Activated naive CD4-positive, alpha-beta T cell treated with Interleukin-2 at 50 U/mL for 16 hours (primary cell): ENCODE measurements at regions not wholly inside any gene's neighbourhood (a gene's known extent, or its start where the extent isn't known, plus 50 kb on each side); places are given as distances from the start of the nearest gene placed in this dataset.

Source experiments
- DNase-seq: peaks from one replicate; pipeline ENCODE4 v3.0.0-alpha.2; 2020

DNA sequence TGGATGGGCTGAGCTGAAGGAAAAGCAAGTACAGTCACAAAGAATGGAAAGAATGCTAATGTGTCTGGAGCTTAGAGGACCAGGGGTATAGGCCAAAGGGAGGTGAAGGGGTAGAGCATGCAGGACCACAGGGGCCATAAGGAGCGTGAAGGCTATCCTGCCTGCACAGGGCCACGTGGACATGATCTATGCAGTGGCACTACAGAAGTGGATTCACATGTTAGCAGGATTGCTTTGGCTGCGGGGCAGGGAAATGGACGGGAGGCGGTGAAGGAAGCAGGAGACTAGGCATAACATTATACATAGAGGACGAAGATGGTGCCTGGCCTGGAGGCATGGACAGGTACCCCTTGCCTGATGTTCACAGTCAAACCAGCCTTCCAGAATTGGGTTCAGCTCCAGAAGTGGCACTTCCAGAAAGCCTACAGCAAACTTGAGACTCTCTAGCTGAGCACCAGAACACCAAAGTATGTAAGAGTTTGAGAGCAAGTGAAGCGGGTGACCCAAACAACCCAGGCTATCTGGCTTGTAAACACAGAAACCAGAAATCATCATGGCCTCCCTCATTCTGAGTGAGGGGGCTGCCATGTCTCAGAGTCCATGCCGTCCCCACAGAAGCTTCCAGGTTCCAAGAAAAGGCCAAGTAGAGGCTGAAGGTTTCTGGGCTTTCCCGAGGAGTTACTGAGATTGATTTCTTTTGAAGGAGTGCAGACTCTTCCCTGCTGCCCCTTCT is 135.5 kb upstream of the JUN start:
- DNase-seq = no peak

DNA sequence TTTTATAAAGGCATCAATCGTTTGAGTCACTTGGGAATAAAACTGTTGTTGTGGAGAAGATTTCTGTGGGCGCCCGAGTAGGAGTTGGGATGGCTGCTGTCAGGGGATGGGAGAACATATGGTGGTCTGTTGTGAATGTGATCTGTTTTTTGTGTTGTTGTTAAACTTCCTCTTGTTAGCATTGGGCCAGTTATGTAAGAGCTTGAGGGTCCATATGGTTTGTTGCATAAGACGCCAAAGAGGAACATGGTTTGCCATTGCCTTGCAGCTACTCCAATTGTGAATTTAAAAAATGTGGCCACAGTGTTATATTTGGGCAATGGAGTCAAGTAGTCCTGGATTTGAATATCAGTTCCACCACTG is 136.1 kb upstream of the JUN start:
- no peak for DNase-seq

DNA sequence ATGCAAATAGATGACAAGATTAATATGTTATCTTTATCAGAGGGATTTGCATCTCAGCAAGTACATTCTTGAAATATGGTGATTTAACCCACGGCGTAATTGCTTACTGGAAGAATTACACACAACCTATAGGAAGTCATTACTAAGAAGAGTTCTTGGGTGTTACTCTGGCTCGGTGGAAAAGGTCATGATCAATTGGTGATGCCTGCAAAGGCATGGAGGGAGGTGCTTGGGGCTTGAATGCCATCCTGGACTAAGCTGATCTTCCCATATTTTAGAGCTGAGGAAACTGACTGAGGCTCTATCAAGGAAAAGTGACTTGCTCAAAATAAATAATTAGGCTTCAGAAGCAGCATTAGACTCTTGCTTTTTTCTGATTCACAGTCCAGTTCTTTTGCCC is 137.5 kb upstream of the JUN start:
- DNase-seq = no peak

DNA sequence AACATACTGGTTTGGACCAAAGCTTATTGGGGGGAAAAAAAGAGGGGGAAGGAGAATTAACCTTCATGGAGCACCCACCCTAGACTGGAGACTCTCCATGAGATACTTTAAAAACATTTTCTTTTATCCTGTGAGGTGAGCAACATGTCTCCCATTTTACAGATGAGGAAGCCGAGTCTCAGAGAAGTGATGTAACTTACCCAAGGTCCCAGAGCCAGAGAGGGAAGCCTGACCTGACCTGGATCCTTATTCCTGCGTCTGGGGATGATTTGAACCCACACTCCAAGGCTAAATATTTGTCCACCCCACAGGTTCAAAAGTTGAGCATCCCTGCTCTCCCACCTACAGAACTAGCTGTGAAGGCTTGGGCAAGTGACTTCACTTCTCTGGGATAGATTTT is 137.9 kb upstream of the JUN start:
- no peak for DNase-seq

DNA sequence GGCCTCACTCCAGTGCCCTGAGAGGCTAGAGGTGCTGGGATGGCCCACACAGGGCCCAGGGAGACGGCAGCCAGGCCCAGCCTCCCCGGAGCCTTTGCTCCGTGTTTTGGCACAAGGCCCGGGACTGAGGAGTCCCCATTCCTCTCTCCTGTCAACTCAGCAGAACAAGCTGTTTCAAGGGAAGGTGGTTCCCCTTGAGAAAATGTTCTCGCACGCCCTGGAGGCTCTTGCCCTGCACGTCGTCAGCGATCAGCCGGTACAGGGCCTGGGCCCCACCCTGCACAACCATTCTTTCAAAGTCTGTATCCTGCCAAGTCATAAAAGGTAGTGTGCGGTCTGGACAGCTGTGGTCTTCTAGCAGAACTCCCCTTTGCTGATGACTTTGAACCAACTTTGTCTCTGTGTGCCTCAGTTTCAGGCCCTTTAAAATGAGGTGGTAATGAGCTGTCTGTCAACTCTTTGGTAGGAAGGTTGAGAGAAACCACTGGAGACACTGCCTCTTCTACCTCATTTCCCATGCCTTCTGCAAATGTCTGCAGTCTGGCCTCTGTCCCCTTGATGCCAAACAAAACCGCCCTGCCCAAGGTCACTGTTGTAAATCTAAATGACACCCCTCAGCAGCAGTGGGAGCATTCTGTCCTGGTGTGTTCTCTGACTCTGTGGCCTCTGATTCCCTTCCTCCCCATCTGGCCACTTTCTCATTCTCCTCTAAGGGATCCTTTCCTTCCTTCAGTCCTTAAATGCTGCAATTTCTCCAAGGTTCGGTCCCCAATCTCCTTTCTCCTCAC is 138.6 kb upstream of the JUN start:
- DNase-seq = peak; percentile 26

DNA sequence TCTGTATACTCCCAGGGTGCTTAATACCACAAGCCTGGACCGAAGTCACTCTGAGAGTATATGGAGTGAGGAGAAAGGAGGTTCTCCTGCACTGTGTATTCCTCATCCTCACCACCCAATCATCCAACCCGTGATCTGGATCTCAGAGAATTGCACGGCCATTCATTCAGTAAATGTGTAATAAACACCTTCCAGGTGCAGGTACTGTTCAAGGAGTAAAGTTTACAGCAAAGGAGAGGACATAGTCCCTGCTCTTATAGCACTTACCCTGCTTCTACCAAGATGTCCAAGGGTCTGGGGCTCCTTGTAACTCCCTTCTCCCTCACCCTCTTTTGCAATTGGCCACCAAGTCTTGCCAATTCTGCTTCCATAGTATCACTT is 139.2 kb upstream of the JUN start:
- DNase-seq = no peak

DNA sequence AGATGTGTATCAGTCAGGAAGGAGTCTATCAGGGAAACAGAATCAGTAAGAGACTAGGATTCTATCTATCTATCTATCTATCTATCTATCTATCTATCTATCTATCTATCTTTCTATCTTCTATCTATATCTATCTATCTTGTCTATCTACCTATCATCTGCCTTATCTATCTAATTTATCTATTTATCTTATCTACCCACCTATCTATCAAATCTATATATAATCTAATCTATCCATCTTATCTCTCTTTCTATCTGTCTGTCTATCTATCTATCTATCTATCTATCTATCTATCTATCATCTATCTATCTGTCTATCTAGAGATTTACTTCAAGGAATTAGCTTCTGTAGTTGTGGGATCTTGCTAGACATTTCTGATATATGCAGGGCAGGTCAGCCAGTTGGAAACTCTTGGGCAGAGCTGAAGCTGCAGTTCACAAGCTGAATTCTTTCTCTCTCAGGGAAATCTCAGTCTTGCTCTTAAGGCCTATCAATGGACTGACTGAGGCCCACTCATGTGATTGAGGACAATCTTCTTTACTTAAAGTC is 140.2 kb upstream of the JUN start:
- no peak for DNase-seq

DNA sequence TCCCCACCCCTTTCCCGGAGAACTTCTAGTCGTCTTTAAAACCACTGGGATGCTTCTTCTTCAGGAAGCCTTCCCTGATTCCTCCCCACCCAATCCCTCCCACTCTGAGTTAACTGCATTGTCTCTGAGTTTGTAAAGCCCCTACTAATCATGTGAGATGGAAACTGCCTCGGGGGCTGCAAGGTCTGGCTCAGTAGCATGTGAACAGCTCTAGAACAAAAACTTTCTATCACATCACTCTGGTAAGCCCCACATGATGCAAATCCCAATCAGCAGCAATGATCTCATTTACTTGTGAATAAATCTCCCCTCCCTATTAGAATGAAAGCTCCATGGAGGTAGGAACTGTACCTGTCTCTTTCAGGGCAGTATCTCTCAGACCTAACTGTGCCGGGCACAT is 141.0 kb upstream of the JUN start:
- no peak for DNase-seq

DNA sequence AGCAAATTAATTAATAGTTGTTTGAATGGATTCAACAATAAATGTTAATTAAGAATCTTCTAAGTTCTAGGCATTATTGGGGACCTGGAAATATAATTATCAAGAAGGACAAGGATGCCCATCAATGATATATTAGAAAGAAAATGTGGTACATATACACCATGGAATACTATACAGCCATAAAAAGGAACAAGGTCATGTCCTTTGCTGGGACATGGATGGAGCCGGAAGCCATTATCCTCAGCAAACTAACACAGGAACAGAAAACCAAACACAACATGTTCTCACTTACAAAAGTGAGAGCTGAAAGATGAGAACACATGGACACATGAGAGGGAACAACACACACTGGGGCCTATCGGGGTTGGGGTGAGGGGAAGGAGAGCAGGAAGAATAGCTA is 141.4 kb upstream of the JUN start:
- no peak for DNase-seq

DNA sequence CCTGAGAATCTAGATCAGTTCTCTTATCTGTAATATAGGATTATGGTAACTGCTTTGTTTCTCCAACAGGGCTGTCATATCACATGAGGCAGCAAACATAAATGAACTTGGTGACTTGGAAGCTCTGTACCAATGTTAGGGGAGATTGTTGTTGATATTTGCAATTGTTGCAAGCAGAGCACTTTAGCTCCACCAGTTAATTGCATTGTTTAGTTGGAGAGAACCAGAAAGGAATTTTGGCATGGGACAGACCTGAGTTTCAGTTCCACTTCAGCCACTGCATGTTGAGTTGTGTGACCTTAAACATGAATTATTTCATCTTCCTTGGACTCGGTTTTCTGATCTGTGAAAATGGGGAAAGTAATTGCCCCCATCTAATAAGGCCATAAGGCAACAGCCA is 142.3 kb upstream of the JUN start:
- DNase-seq = no peak

DNA sequence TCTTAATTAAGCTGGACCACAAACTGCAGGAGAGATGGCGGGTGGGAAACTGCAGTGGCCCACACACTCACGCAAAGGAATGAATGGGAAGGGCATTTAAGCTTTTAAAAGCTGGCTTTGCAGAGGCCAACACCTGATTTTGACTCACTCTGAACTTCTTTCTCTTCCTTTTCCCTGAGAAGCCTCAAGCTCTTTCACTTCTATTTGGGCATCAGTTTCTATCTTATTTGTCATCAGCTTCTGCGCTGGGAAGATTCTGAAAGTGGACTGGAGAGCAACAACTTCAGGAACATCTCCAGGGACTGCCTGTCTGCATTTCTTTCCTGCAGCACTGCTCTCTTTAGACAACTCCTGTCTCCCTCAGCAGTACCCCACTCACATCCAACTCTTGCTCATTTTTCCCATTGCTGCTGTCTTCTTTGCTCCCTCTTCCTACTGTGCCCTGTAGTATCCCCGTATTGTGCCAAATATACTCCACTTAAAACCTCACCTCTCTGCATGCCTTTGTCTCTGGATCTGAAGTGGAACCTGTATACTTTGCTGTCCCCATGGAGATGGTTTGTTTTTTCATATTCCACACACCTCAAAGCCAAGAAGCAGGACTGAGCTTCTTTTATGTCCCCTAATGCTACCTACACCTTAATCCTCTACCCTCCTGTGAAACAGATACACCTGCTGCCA is 143.3 kb upstream of the JUN start:
- no peak for DNase-seq

DNA sequence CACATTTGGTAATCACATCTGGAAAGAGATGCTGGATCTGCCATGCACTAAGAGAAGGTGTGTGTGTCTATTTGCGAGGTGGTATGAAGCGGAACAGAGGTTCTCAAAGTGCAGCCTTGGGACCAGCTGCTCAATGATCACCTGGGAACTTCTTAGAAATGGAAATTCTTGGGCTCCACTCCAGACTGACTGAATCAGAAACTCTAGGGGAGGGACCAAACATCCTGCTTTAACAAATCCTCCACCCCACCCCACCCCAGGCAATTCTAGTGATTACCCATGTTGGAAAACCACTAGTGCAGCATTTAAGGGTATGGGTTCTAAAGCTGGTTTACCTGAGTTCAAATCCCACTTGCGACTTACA is 143.9 kb upstream of the JUN start:
- no peak for DNase-seq

DNA sequence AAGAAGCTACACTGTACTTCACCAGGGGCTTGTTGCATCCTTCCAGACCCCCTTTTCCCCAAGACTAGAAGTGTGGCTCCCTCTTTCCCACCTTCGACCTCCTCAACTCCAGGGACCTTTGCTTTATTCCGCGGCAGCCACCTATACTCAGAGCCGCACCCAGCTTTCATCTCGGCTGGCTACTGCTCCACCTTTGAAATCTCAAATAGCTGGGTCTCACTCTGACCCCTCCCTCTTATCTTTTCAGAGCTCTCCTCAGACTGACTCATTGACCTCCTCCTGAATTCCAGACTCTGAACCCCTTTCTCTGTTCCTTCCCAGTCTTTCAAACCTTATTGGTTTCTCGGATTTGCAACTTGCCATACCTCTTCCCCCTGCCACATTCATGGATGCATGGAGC is 144.7 kb upstream of the JUN start:
- no peak for DNase-seq

DNA sequence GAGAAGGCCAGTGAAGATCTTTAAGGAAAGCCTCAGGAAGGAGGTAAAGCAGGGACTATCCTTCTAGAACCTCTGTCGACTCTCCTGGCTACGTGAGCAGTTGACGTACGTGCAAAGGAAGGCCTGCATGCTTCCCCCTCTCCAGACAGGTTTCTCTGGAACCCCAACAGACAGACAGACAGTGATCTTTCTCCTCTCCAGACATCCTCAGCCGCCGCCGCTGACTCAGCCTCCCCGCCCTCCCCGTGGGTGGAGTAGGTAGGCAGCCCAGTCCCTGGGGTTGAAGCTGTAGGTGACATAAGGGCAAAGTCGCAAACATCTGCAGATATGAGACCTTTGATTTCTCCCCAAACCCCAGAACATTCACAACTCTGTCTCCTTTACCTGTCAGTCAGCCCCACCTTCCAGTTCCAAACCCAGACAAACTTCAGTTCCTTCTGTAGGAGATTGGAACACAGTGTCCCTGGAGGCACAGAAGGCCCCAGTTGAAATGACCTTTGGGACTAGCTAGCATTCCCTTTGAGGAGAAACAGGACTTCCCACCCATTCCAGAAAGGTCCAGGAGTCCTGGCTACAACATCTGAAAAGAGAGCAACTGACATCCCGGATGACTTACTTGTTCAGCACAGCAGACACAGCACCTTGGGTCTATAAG is 146.0 kb upstream of the JUN start:
- peak; percentile 71 for DNase-seq

DNA sequence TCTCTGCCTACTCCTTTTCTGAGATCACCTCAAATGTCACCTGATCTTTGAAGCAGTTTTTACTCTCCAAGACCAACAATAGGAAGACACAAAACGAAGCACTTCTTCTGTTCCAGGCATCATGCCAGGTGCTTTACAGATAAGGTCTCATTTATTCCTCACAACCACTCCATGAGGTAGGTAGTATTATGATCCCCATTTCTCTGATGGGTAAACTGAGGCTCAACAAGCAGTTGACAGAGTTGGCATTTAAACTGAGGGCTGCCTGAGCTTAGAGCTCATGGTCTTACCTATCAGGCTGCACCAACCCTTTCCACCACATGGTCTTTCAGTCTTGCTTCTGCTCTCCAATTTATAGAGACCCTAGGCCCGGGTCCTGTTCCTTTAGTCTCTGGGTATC is 147.2 kb upstream of the JUN start:
- no peak for DNase-seq

DNA sequence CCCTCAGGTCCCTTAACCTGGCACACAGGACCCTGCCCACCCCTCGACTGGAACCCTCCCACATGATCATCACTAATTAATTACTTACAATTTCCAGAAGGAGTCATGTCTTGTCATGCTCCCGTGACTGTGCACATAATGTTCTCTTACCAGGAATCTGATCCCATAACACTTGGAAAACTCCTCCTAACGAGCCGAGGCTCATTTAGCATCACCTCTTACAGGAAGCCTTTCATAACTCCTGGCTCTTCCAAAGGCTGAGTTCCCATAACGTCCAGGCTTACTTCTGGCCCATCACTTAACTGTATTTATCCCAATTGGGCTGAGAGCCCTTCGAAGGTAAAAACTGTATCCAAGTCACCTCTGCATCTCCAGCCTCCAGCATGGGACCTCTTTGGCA is 147.9 kb upstream of the JUN start:
- DNase-seq = no peak

DNA sequence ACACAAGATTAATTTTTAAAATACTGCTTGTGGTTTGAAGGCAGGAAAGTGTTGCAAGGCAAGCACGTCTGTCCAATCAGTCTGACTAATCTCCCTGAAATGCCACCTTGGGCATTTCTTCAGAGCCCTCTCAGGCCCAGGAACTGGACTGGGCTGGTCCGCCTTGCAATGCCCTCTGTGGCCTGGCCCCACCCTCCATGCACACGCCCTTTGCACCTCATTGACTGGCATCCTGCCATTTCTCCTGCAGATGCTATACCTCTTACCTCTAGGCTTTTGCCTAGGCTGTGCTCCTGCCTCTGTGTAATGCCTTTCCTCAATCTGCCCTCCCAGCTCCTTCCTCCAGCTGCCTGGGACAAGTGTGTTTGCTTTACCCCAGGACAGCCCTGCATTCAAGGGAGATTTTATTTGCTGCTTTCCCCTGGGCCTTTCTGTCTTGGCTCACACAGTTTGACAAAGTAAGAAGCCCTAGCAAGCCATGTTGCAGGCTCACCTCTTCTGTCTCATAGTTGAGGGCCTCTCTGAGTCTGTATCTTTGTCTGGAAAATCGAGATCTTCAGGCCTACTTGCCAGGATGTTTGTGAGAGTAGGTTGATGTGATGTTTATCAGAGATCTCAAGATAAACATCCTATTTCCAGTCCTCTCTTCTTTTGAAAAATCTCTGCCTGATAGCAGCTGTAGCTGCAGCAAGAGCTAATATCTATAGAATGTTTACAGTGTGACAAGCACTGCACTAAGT is 149.2 kb upstream of the JUN start:
- DNase-seq = no peak

DNA sequence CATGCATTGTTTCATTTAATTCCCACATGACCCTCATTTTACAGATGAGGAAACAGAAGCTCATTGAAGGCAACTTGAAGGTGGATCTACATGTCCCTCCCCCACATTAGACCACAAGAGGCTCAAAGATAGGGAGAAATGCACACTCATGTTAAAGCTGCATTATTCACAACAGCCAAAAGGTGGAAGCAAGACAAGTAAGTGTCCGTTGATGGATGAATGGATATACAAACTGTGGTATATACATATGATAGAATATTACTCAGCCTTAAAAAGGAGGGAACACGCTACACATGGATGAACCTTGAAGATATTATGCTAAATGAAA is 149.7 kb upstream of the JUN start:
- DNase-seq = no peak

DNA sequence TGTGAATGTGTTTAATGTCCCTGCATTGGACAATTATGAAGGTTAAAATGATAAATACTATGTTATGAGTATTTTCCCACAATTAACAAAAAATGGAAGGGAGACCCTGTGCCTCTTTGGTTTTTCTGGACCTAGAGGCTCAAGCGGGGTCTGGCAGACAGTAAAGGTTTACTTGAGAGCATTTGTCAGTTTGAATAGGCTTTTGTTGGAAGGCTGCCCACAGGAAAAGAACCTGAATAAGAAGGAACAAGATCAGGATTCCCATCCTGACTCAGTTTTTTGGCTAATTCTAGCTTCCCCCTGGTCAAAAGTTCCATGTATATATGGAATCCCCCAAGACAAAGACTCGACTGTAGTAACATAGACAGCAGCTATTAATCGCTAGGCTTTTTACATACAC is 150.9 kb upstream of the JUN start:
- no peak for DNase-seq

DNA sequence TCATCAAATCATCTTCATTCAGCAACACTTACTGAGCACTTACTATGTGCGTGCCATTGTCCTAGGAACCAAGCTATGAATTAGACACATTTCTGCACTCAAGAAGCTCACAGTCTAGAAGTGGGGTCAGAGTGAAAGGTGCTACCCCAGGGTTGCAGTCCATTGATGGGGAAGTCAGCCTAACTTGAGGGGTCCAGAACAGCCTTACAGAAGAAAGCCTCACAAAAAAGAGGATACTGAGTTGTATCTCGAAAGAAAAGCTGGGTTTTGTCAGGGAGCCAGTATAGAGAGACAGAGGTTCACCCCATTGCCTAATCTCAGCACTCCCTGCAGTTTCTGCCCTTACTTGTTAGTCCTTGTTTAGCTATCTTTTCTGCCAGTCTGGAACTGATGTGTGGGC is 153.1 kb upstream of the JUN start:
- no peak for DNase-seq

DNA sequence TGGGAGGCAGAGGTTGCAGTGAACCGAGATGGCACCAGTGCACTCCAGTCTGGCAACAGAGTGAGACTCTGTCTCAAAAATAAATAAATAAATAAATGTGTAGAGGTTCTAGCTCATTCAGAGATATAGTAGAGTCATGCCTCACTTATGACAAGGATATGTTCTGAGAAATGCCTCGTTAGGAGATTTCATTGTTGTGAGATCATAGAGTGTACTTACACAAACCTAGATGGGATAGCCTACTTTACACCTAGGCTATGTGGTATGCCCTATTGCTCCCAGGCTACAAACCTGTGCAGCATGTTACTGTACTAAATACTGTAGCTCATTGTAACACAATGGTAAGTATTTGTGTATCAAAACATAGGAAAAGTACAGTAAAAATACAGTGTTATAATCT is 155.3 kb upstream of the JUN start:
- no peak for DNase-seq

DNA sequence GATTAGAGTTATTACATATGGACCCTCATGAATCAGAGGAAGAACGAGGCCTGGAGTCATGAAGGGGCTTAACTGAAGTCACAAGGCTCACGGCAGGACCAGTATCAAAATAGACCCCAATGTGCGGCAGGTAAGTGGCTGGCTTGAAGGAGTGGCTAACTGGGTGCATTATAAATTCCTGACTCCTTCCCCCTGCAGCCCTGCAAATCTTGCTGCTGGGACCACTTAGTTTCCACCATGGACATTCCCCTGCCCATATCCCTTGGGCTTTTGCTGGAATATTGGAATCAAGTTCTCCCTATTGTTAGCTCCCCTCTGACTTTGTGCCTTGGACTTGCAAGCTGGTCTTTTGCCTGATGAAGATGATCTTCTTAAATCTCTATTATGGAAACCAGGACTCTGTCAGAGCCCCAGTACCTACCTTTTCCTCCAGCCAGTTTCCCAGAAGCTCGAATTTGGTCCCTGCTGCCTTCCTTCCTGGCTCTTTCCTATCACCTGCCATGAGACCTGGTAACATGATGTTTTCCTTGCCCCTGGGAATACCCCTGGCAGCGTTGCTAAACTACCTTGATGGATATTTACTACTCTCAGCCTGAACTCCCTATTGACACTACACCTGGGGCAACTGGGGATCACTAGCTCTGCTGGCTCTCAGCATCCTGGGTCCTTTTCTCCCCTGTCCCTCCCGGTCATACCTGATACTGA is 156.0 kb upstream of the JUN start:
- DNase-seq = no peak
